SK-N-DZ (cell line): ENCODE measurements at regions not wholly inside any gene's neighbourhood (a gene's known extent, or its start where the extent isn't known, plus 50 kb on each side); places are given as distances from the start of the nearest gene placed in this dataset.
"Not testable (repeated sequence)": the region's sequence is repeated elsewhere in the genome, so short reads cannot be mapped to it uniquely, and the experiment has no call there.

Experiments used
- DNase-seq: peaks from one replicate; pipeline ENCODE4 v3.0.0-alpha.2; 2015; ENCODE audit warnings: low spot score

GRCh38 chr15:93826293-93826692 lies 405.1 kb upstream of the MCTP2 start:
- DNase-seq, result no peak

GRCh38 chr15:93825682-93826081 lies 405.7 kb upstream of the MCTP2 start:
- DNase-seq, result no peak

GRCh38 chr15:93823971-93824913 lies 407.1 kb upstream of the MCTP2 start:
- DNase-seq, result no peak

- DNase-seq, result no peak
Measured at GRCh38 chr15:93820566-93820965, 410.8 kb upstream of the MCTP2 start.

GRCh38 chr15:93819826-93820225 lies 411.5 kb upstream of the MCTP2 start:
- DNase-seq, result no peak

- DNase-seq, result no peak
Measured at GRCh38 chr15:93816815-93817214, 414.5 kb upstream of the MCTP2 start.

GRCh38 chr15:93811305-93811704 lies 420.1 kb upstream of the MCTP2 start:
- no peak for DNase-seq

GRCh38 chr15:93809516-93809915 lies 421.8 kb upstream of the MCTP2 start:
- no peak for DNase-seq

- no peak for DNase-seq
Measured at GRCh38 chr15:93803421-93804152, 427.8 kb upstream of the MCTP2 start.

GRCh38 chr15:93801206-93801605 lies 430.2 kb upstream of the MCTP2 start:
- no peak for DNase-seq

- DNase-seq, result no peak
Measured at GRCh38 chr15:93800805-93801204, 430.6 kb upstream of the MCTP2 start.

- DNase-seq, result no peak
Measured at GRCh38 chr15:93789441-93789840, 441.9 kb upstream of the MCTP2 start.

- DNase-seq, result no peak
Measured at GRCh38 chr15:93780073-93780472, 451.3 kb upstream of the MCTP2 start.

- DNase-seq, result no peak
Measured at GRCh38 chr15:93779341-93779740, 452.0 kb upstream of the MCTP2 start.

- no peak for DNase-seq
Measured at GRCh38 chr15:93771196-93772030, 459.9 kb upstream of the MCTP2 start.

GRCh38 chr15:93770788-93771187 lies 460.6 kb upstream of the MCTP2 start:
- DNase-seq, result no peak

- DNase-seq, result no peak
Measured at GRCh38 chr15:93762036-93762435, 469.3 kb upstream of the MCTP2 start.

GRCh38 chr15:93759629-93760028 lies 471.7 kb upstream of the MCTP2 start:
- DNase-seq, result no peak

- DNase-seq, result no peak
Measured at GRCh38 chr15:93758824-93759223, 472.5 kb upstream of the MCTP2 start.

GRCh38 chr15:93748710-93749109 lies 482.7 kb upstream of the MCTP2 start:
- DNase-seq, result no peak

- not testable (repeated sequence) for DNase-seq
Measured at GRCh38 chr15:93734976-93735375, 496.4 kb upstream of the MCTP2 start.

- no peak for DNase-seq
Measured at GRCh38 chr15:93730724-93731123, 500.6 kb upstream of the MCTP2 start.
